NCI-H128 (cell line): ENCODE measurements at regions not wholly inside any gene's neighbourhood (a gene's known extent, or its start where the extent isn't known, plus 50 kb on each side); places are given as distances from the start of the nearest gene placed in this dataset.

ENCODE experiments used
- DNase-seq: peaks from one replicate; lab custom pipeline; 2025; ENCODE audit not compliant: unreplicated experiment; lab: John Stamatoyannopoulos, UW

GRCh38 chr13:97561182-97561581 is 127.2 kb downstream of the RAP2A start:
- no peak for DNase-seq

GRCh38 chr13:97562962-97563361 is 129.0 kb downstream of the RAP2A start:
- DNase-seq: no peak

- no peak for DNase-seq
Observed at GRCh38 chr13:97564956-97565355, 131.0 kb downstream of the RAP2A start.

- no peak for DNase-seq
Observed at GRCh38 chr13:97565906-97566305, 131.9 kb downstream of the RAP2A start.

- no peak for DNase-seq
Observed at GRCh38 chr13:97566907-97567306, 132.9 kb downstream of the RAP2A start.

- no peak for DNase-seq
Observed at GRCh38 chr13:97567510-97568243, 133.7 kb downstream of the RAP2A start.

GRCh38 chr13:97568850-97569249 is 134.9 kb downstream of the RAP2A start:
- DNase-seq: no peak

GRCh38 chr13:97569841-97570240 is 135.9 kb downstream of the RAP2A start:
- no peak for DNase-seq

GRCh38 chr13:97570442-97570841 is 136.5 kb downstream of the RAP2A start:
- DNase-seq: no peak

GRCh38 chr13:97573011-97573410 is 139.0 kb downstream of the RAP2A start:
- no peak for DNase-seq

- DNase-seq: no peak
Observed at GRCh38 chr13:97574926-97575325, 141.0 kb downstream of the RAP2A start.

GRCh38 chr13:97577026-97577425 is 143.1 kb downstream of the RAP2A start:
- DNase-seq: no peak

GRCh38 chr13:97582170-97582569 is 148.2 kb downstream of the RAP2A start:
- DNase-seq: no peak

- no peak for DNase-seq
Observed at GRCh38 chr13:97583907-97584497, 150.0 kb downstream of the RAP2A start.

- no peak for DNase-seq
Observed at GRCh38 chr13:97586941-97587340, 153.0 kb downstream of the RAP2A start.

GRCh38 chr13:97588993-97589392 is 155.0 kb downstream of the RAP2A start:
- DNase-seq: no peak

- peak; percentile 80 for DNase-seq
Observed at GRCh38 chr13:97600458-97601075, 166.6 kb downstream of the RAP2A start.

GRCh38 chr13:97615266-97615665 is 181.3 kb downstream of the RAP2A start:
- DNase-seq: no peak

- DNase-seq: no peak
Observed at GRCh38 chr13:97616385-97616784, 182.4 kb downstream of the RAP2A start.

GRCh38 chr13:97621025-97621424 is 187.1 kb downstream of the RAP2A start:
- DNase-seq: no peak

GRCh38 chr13:97621631-97622030 is 187.7 kb downstream of the RAP2A start:
- DNase-seq: no peak

GRCh38 chr13:97627566-97627965 is 193.6 kb downstream of the RAP2A start:
- DNase-seq: peak; percentile 10
